SK-N-MC (cell line): ENCODE measurements at regions not wholly inside any gene's neighbourhood (a gene's known extent, or its start where the extent isn't known, plus 50 kb on each side); places are given as distances from the start of the nearest gene placed in this dataset.

Experiments
- DNase-seq: peaks from one replicate; pipeline ENCODE4 v3.0.0-alpha.2; 2011; ENCODE audit warnings: low read depth, low spot score
- H3K27ac ChIP-seq: fragments of 200-600 bp; sonication (generic); 2 replicates; pipeline ENCODE4 v1.5.1; 2016; ENCODE audit warnings: mixed run types
- H3K36me3 ChIP-seq: fragments of 200-600 bp; sonication (generic); 2 replicates; pipeline ENCODE4 v1.6.1; 2017; ENCODE audit warnings: antibody characterized with exemption, low read length, mixed read lengths; ENCODE audit not compliant: insufficient read depth
- H3K4me3 ChIP-seq: fragments of 200-600 bp; sonication (generic); 2 replicates; pipeline ENCODE4 v1.5.1; 2016
- H3K9ac ChIP-seq: fragments of 200-600 bp; sonication (generic); 2 replicates; pipeline ENCODE4 v1.8.0; 2017; ENCODE audit warnings: mixed run types, mixed read lengths; ENCODE audit not compliant: insufficient read length
- H3K9me3 ChIP-seq: fragments of 200-600 bp; sonication (generic); 2 replicates; pipeline ENCODE4 v1.6.1; 2017; ENCODE audit warnings: low read depth, mild to moderate bottlenecking, antibody characterized with exemption, low read length, moderate library complexity, mixed read lengths
- EZH2 ChIP-seq: fragments of 200-600 bp; sonication (generic); IDR thresholded peaks from one replicate; pipeline ENCODE4 v1.6.1; 2017; ENCODE audit warnings: antibody characterized with exemption
- FOXP2 ChIP-seq: optimal IDR thresholded peaks from 2 replicates; pipeline ENCODE3; 2011; ENCODE audit warnings: mild to moderate bottlenecking, moderate library complexity; ENCODE audit not compliant: insufficient read depth; ENCODE audit errors: extremely low read length, control extremely low read depth
- POLR2AphosphoS5 ChIP-seq: IDR thresholded peaks from 2 replicates; pipeline ENCODE4 v1.6.1; 2012; ENCODE audit warnings: mild to moderate bottlenecking, low read depth, low read length, borderline replicate concordance

DNA sequence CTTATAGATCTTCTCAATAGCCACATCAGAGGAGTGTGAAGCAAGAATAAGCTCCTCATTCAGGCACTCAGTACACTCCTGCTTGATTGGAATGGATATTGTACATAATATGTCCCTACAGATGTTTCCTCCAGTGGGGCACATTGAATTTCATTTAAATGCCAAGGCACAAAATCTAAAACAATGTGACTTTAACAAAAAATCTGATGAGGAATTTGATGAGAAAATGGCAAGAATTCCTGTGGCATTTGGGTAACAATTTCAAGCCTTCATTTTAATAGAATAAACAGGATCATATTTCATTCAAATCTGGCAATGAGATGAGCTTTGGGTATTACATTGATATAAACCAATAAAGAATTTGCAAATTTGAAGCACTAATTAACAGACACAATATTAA is 307.7 kb upstream of the PKN2 start:
- DNase-seq: no peak
- no peak overlapping the region for H3K9ac ChIP-seq
- no peaks in the 10 kb centered on the region for H3K36me3 ChIP-seq
- no peak overlapping the region for H3K27ac ChIP-seq
- no peaks in the 10 kb centered on the region for H3K9me3 ChIP-seq
- no peak overlapping the region for H3K4me3 ChIP-seq
- TF ChIP-seq FOXP2: no peak
- TF ChIP-seq EZH2: no peak

GRCh38 chr1:88378560-88378959 is 305.5 kb upstream of the PKN2 start:
- Histone ChIP-seq H3K36me3 (no peaks in the 10 kb centered on the region), H3K9ac (no peak overlapping the region)

GRCh38 chr1:88394958-88395357 is 289.1 kb upstream of the PKN2 start:
- no peak overlapping the region for H3K27ac ChIP-seq
- no peak overlapping the region for H3K9ac ChIP-seq
- H3K4me3 ChIP-seq: no peak overlapping the region
- no peaks in the 10 kb centered on the region for H3K9me3 ChIP-seq
- no peak for DNase-seq
- TF ChIP-seq EZH2 (no peak), FOXP2 (no peak), POLR2AphosphoS5 (no peak)
- no peaks in the 10 kb centered on the region for H3K36me3 ChIP-seq

More at GRCh38 chr1:88378560-88378959, 305.5 kb upstream of the PKN2 start:
- DNase-seq: no peak
- Histone ChIP-seq H3K27ac (no peak overlapping the region), H3K9me3 (no peaks in the 10 kb centered on the region), H3K4me3 (no peak overlapping the region)
- TF ChIP-seq POLR2AphosphoS5: no peak
- TF ChIP-seq FOXP2: no peak
- no peak for TF ChIP-seq EZH2

DNA sequence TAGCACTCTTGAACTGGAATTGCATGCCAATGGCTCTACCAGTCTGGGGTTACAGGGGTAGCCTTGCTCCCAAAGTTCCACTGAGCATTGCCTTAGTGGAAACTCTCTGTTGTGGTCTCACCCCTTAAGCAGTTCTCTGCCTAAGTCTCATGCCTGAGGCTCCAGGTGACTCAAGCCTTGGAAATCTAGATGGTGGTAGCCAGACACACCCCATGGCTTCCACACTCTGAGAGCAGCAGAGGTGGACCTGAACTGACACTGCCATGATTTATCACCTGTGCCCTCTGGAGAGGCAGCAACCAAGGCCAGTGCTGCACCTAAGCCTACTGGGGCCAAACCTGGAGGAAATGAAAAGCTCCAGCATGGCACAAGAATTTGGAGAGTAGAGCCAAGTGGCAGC is 285.7 kb upstream of the PKN2 start:
- Histone ChIP-seq H3K36me3 (no peaks in the 10 kb centered on the region), H3K27ac (no peak overlapping the region), H3K4me3 (no peak overlapping the region), H3K9me3 (no peaks in the 10 kb centered on the region), H3K9ac (no peak overlapping the region)
- TF ChIP-seq EZH2: no peak
- TF ChIP-seq POLR2AphosphoS5: no peak
- TF ChIP-seq FOXP2: no peak
- DNase-seq: no peak

GRCh38 chr1:88399690-88400089 is 284.4 kb upstream of the PKN2 start:
- no peak overlapping the region for H3K4me3 ChIP-seq
- no peaks in the 10 kb centered on the region for H3K9me3 ChIP-seq
- no peaks in the 10 kb centered on the region for H3K36me3 ChIP-seq
- H3K9ac ChIP-seq: no peak overlapping the region
- DNase-seq: no peak
- no peak for TF ChIP-seq POLR2AphosphoS5
- no peak for TF ChIP-seq FOXP2
- no peak for TF ChIP-seq EZH2
- no peak overlapping the region for H3K27ac ChIP-seq

DNA sequence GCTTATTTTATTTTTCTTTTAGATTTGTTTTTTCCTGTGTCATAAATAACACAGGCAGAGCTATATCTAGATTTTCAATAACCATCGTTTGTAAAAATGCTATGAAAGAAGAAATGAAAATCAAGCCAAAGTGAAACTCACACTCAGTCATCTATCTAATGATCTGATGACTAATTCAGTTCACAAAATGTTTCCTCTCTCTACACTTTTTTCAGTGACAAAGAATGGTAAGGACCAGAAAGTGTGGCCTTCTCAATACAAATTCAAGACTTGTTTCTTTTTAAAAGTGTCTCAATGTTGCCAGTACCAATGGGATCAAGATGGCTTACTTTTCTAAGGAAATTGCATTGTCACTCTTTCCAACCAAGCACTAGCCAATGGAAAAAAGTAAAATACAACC is 282.8 kb upstream of the PKN2 start:
- DNase-seq: no peak
- TF ChIP-seq FOXP2 (no peak), EZH2 (no peak), POLR2AphosphoS5 (no peak)
- no peak overlapping the region for H3K9ac ChIP-seq
- no peaks in the 10 kb centered on the region for H3K9me3 ChIP-seq
- no peaks in the 10 kb centered on the region for H3K36me3 ChIP-seq
- H3K4me3 ChIP-seq: no peak overlapping the region
- no peak overlapping the region for H3K27ac ChIP-seq

DNA sequence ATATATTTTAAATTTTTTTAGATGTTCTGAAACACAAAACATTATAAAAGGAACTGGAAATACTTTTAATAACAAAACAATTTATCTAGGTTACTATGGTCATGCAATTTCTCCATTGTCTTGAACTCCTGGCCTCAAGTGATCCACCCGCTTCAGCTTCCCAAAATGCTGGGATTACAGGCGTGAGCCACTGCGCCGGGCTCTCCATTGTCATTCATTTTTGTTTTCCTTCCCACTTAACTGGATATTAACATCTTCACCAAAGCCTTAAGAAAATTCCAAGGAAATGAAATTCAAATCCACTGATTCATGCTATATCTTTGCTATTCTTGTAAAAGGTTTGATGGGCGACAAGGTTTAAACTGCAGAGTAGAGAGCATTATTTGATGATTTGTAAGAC is 279.5 kb upstream of the PKN2 start:
- TF ChIP-seq FOXP2: no peak
- no peak for TF ChIP-seq EZH2
- TF ChIP-seq POLR2AphosphoS5: no peak
- no peak for DNase-seq
- Histone ChIP-seq H3K9me3 (0 out of 2 replicates have a peak, but pooled peaks cover 8% of the 10 kb centered on the region), H3K4me3 (no peak overlapping the region), H3K9ac (no peak overlapping the region), H3K36me3 (no peaks in the 10 kb centered on the region), H3K27ac (no peak overlapping the region)

- H3K27ac ChIP-seq: no peak overlapping the region
- H3K36me3 ChIP-seq: no peaks in the 10 kb centered on the region
- 0 out of 2 replicates have a peak, but pooled peaks cover 8% of the 10 kb centered on the region for H3K9me3 ChIP-seq
- DNase-seq: no peak
- no peak overlapping the region for H3K9ac ChIP-seq
- no peak for TF ChIP-seq EZH2
- TF ChIP-seq POLR2AphosphoS5: no peak
- no peak for TF ChIP-seq FOXP2
- H3K4me3 ChIP-seq: no peak overlapping the region
Observed at GRCh38 chr1:88407248-88407647, 276.8 kb upstream of the PKN2 start.

- no peak overlapping the region for H3K4me3 ChIP-seq
- H3K9ac ChIP-seq: no peak overlapping the region
- no peak for DNase-seq
- no peak overlapping the region for H3K27ac ChIP-seq
- no peaks in the 10 kb centered on the region; the same call in 1 of the 2 replicates for H3K9me3 ChIP-seq
- no peaks in the 10 kb centered on the region for H3K36me3 ChIP-seq
- TF ChIP-seq FOXP2 (no peak), EZH2 (no peak), POLR2AphosphoS5 (no peak)
Observed at GRCh38 chr1:88421997-88422396, 262.1 kb upstream of the PKN2 start.
